Lower leg skin (tissue), 3 donors: ENCODE measurements at regions not wholly inside any gene's neighbourhood (a gene's known extent, or its start where the extent isn't known, plus 50 kb on each side); places are given as distances from the start of the nearest gene placed in this dataset.

ENCODE experiments used
- CTCF ChIP-seq, 3 donors: fragments of 450-650 bp; IDR thresholded peaks; one replicate each; pipeline ENCODE4 v1.5.1; 2016; ENCODE audit warnings: antibody characterized with exemption in 3 of 3, mild to moderate bottlenecking in 3 of 3, moderate library complexity in 2 of 3
- POLR2A ChIP-seq, 2 donors: fragments of 450-650 bp; IDR thresholded peaks; one replicate each; pipeline ENCODE4 v1.6.1; 2016 to 2017; ENCODE audit warnings: antibody characterized with exemption in 2 of 2, mild to moderate bottlenecking in 1 of 2, moderate library complexity in 1 of 2

GRCh38 chr2:154570501-154570900 is 128.0 kb upstream of the KCNJ3 start:
- no peak for TF ChIP-seq CTCF (IDR thresholded peaks at IDR 0.05)
- TF ChIP-seq POLR2A (IDR thresholded peaks at IDR 0.05) = no peak
